HK-2 (cell line): ENCODE measurements at regions not wholly inside any gene's neighbourhood (a gene's known extent, or its start where the extent isn't known, plus 50 kb on each side); places are given as distances from the start of the nearest gene placed in this dataset.
"Not testable (repeated sequence)": the region's sequence is repeated elsewhere in the genome, so short reads cannot be mapped to it uniquely, and the experiment has no call there.

Experiments
- DNase-seq: peaks from one replicate; pipeline ENCODE4 v3.0.0-alpha.2; 2018; ENCODE audit not compliant: unreplicated experiment

DNA sequence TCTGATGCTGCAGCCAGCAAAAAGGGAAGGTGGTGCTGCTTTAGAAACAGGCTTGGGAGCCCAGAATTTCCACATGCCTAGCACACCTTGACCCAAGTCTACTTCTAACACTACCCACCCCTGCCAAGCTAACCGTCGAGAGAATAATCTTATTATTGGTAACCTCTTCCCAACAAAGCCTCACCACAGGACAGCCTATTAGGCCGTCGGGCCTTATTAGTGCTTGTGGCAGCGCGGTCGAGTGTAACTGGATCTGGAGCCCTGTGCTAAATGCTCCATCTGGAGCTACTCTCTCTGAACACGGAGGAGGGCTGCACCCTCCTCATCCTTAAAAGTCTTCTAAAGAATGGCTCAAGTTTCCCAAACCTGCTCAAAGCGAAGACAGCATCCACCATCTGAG is 165.5 kb upstream of the NFIA start:
- DNase-seq: no peak

- DNase-seq: no peak
Observed at GRCh38 chr1:60916199-60916598, 166.2 kb upstream of the NFIA start.

DNA sequence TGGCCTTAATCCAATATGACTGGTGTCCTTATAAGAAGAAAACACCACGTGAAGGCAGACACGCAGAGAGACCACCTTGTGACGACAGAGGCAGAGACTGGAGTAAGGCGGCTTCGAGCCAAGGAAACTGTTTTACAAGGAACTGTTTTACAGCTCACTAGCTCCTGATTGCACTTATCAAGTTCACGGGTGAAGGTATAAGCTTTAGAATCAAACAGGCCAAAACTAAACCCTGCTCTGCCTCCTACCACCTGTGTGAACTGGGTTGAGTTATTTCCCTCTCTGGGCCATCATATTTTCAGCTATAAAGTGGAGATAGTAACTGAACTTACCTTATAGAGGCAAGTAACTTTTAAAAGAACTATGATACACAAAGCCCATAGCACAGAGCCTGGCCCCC is 166.9 kb upstream of the NFIA start:
- no peak for DNase-seq

GRCh38 chr1:60914982-60915381 is 167.4 kb upstream of the NFIA start:
- no peak for DNase-seq

DNA sequence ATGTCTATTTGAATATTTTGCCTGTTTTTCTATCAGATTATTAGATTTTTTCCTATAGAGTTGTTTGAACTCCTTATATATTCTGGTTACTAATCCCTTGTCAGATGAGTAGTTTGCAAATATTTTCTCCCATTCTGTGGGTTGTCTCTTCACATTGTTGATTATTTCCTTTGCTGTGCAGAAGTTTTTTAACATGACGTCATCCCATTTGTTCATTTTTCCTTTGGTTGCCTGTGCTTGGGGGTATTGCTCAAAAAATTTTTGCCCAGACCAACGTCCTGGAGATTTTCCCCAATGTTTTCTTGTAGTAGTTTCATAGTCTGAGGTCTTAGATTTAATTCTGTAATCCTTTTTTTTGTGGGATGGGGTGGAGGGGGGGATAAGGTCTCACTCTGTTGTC is 168.7 kb upstream of the NFIA start:
- not testable (repeated sequence) for DNase-seq

DNA sequence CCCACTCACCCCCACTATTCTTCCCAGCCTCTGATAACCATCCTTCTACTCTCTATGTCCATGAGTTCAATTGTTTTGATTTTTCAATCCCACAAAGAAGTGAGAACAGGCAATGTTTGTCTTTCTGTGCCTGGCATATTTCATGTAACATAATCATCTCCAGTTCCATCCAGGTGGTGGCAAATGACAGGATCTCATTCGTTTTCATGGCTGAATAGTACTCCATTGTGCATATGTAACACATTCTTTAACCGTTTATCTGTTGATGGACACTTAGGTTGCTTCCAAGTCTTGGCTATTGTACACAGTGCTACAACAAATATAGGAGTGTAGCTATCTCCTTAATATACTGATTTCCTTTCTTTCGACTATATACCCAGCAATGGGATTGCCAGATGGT is 169.3 kb upstream of the NFIA start:
- no peak for DNase-seq

DNA sequence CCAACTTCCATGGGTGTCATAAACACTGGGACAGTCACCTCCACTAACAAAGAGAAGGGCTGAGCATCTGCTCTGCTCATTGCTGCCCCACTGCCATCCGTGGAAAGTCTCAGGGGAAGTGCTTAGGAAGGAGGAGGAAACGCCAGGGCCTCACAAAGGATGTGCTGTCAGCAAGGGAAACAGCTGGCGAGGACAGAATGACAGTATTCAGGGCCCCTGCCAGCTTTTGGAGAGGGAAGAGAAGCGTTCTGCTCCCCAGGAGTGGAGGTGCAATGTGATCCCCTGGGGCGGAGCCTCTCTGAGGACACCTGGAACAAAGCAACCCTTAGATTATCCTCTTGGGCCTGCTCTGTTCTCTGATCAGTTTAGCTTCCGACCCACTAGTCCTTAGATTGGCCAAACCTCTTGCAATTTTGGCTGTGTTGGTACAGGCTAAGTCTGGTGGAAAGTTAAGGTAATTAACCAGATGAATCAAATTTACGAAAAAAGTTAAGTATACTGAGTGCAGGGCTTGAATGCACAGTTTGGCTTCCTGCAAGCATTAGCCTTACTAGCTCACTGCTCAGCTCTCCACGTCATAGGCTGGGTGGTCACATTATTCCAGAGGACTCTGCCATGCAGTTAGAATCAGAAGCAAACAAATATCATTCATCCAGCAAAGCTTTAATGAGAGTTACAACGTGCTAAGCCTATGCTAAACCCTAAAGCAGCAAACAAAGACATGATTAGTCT is 170.2 kb upstream of the NFIA start:
- DNase-seq: no peak

GRCh38 chr1:60908159-60908558 is 174.2 kb upstream of the NFIA start:
- no peak for DNase-seq

- DNase-seq: no peak
Observed at GRCh38 chr1:60906526-60906925, 175.8 kb upstream of the NFIA start.

DNA sequence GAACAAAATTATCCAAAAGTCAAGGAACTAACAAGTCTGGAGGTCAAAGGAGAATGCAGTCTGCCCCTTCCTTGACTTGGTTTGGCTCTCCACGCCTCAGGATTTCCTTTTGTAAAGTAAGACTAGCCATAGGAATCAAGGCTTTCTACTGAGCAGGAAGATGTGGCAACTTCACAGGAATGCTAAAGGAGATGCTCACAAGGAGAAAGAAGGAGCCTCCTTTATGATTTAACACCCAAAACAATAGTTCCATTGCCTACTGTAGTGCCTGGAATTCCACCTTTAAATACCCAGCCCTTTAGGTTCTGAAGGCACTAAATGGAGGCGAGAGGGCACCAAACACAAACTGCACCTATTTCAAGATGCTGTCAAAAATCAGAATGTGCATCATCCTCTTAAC is 176.3 kb upstream of the NFIA start:
- no peak for DNase-seq

DNA sequence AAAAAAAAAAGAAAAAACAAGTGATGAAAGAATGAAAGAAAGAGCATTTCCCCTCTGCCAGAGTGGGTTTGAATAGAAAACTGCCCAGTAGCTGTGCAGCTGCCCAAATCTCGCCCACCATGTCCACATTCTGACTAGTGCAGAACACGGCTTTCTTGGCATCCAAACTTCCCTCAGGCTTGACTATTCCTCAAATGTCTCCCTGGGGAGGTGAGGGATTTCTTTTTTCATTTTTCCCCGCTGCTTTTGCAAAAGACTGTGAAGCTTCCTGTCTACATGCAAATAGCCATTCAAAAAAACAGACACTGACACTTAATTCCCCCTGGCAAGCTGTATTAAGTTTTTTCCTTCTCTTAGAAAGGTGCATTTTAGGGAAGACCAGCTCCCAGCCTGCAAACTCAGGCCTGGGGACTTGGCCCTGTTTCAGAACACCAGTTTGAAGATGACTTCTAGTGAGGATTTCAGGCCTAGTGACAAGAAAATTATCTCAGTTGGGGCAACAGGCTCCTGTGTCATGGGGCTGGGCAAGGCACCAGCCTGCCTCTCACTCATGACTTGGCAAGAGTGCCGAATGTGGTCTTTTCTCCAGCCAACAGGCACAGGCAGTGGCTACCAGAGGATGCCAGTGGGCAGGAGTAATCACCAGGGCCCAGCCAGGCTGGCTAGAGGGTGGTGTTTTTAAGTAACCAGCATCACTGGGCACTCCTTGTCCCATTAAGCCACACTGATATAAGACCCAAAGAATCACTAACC is 178.1 kb upstream of the NFIA start:
- DNase-seq: no peak

- no peak for DNase-seq
Observed at GRCh38 chr1:60903591-60903990, 178.8 kb upstream of the NFIA start.

- no peak for DNase-seq
Observed at GRCh38 chr1:60899464-60899863, 182.9 kb upstream of the NFIA start.

DNA sequence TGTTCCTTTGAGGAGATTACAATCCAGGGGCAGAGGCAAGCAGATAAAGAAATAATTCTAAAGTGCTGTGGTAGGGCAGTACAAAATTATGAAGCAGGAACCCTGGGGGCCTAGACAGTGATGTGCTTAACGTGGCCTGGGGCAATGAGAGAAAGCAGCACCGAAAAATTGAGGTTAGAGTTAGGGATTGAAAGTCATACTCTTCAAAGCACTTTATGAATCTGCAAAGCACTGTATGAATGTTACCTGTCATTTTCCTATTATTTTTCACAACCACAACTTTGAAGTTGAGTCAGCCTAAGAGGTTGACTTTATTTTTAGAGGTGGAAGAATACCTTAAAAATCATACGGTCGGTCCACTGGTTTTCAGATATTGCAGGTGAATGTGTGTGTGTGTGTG is 183.4 kb upstream of the NFIA start:
- DNase-seq: no peak

DNA sequence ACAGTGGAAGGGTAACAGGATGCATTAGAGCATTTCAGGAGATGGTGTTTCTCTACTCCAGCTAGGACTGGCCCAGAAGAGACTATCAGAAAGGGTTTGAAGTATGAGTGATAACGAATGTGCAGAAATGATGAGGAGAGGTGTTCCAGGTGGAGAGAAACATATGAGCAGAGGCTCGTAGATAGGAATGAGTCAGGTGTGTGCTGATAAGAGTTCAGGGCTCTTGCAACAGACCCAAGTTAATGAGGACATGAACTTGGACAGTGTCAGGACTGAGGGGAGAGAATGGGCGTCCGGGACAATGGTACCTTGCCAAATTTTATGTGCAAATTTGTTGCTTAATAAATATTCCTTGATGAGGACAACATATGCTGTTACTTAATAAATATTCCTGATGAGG is 183.9 kb upstream of the NFIA start:
- DNase-seq: no peak

- DNase-seq: no peak
Observed at GRCh38 chr1:60896701-60897363, 185.5 kb upstream of the NFIA start.

- no peak for DNase-seq
Observed at GRCh38 chr1:60895701-60896100, 186.7 kb upstream of the NFIA start.

GRCh38 chr1:60895252-60895651 is 187.1 kb upstream of the NFIA start:
- DNase-seq: no peak

DNA sequence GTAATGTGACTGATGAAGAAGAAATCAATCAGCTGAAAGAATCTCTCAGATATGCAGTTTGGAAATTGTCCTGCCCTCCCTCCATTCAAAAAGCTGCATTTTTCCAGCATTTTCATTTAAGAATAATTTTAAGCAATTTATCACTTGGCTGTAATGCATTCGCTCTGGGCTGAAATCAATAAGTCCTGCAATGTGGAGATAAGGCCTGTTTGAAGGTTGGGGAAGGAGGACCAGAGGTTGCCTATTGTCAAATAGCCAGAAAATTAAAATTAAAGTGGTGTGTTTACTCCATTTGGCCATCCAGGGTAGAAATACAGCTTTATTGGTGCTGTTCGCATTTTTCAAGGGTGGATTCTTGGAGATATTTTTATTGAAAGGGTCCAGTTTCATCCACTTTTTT is 187.6 kb upstream of the NFIA start:
- no peak for DNase-seq

DNA sequence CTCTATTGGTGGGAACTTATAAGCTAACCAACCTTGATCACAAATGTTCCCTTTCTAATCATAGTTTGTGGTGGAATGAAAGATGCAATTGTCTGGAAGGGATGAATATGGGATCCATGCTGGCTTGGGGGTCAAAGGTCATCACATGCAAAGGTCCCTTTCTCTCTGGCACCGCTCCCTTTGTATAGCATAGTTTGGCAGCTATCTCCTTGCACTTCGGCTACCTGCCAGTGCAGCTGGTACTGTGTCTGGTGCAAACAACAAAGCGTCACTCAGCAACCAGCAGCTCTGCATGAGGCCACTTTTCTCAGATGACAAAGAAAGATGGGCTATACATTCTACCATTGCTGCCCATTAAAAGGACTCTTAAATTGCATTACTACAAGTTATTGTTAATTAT is 188.2 kb upstream of the NFIA start:
- DNase-seq: no peak

DNA sequence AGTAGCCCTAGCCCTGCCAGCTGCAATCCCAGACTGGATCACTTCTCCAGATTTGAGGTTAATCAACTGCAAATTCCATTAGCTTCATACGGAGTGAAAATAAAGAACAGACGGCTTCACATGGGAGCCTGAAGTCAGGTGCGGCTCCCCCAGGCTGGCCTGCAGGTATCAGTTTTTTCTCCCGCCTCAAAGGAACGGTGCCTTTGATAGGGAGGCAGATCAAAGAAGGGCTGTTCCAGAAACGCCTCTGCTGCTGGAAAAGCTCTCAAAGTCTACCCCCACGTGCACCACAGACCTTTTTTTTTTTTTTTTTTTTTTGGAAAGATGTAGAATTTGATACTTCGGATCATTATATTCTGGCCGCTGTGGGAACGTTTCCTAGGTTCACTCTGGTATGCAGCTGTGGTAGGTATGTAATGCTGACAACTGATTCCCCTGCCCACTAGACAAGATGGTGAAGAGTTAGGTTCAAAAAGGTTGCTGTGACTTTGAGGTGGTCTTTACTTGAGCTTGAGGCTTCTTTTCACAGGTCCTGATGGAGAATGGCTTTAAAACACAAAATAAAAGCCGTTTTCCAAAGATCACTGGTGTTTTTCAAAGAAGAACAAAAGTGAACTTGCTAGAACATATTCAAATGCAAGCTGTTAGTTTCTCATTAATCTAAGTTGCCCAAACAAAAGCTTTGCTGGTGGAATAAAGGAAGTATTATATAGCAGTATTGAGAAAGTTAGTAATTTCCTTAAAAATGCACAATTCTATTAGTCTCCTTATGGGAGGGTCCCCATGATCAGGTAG is 189.0 kb upstream of the NFIA start:
- DNase-seq: no peak

DNA sequence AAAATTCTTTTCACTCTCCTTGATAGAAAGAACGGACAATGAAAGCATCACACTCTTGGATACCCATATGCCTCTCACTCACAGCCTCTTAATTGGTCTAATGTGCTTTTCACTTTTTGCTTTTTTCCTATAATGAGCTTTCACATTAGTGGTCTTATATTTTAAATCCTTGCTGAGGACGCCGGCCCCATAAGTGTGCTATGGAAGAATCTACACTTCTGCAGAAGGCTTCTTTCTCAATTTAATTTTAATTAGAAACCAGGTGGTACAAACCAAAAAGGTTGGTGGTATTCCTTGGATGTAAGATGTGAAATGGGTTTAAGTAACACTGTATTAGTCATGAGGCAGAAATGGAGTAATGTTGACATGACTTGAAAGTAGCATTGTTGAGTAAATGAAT is 190.6 kb upstream of the NFIA start:
- no peak for DNase-seq
